ENCODE measurements at regions not wholly inside any gene's neighbourhood (a gene's known extent, or its start where the extent isn't known, plus 50 kb on each side); places are given as distances from the start of the nearest gene placed in this dataset.

DNA sequence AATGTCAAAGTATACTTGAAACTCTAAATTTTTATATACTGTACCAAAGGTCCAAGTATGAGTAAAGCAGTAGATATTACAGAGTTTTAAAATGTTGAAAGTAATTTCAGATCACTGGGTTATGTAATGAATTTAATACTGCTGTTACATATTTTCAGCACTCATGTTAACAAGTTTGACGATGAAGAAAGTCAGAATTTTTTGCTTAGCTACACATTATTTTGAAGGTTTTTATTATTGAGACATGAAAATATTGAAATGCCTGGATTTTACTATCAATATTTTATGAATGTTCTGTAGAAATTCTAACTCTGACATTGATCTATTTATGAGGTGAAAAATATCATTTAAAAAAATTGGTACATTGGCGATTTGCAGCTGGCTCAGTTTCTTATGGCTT is 1030.3 kb downstream of the FSCB start:
- TF ChIP-seq, protein P1, sequence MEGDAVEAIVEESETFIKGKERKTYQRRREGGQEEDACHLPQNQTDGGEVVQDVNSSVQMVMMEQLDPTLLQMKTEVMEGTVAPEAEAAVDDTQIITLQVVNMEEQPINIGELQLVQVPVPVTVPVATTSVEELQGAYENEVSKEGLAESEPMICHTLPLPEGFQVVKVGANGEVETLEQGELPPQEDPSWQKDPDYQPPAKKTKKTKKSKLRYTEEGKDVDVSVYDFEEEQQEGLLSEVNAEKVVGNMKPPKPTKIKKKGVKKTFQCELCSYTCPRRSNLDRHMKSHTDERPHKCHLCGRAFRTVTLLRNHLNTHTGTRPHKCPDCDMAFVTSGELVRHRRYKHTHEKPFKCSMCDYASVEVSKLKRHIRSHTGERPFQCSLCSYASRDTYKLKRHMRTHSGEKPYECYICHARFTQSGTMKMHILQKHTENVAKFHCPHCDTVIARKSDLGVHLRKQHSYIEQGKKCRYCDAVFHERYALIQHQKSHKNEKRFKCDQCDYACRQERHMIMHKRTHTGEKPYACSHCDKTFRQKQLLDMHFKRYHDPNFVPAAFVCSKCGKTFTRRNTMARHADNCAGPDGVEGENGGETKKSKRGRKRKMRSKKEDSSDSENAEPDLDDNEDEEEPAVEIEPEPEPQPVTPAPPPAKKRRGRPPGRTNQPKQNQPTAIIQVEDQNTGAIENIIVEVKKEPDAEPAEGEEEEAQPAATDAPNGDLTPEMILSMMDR (conservative IDR thresholded peaks at IDR 0.05; ENCODE audit: low read depth, low read length) = no peak
- Histone ChIP-seq H3K27me3 (ENCODE audit: insufficient read depth, low read depth) (no peaks in the 10 kb centered on the region), H3K9ac (no peak overlapping the region), H3K4me3 (IDR thresholded peaks at IDR 0.05; ENCODE audit: insufficient read depth, low read depth, low read length) (no peak overlapping the region), H3K4me1 (ENCODE audit: low read depth, poor library complexity, severe bottlenecking) (peaks cover 13% of the 10 kb centered on the region), H2AFZ (ENCODE audit: low read depth) (no peak overlapping the region), H3K27ac (no peak overlapping the region), H4K20me1 (ENCODE audit: insufficient read depth) (no peaks in the 10 kb centered on the region), H3K79me2 (ENCODE audit: insufficient read depth, low read depth) (no peaks in the 10 kb centered on the region), H3K36me3 (ENCODE audit: insufficient read depth) (no peaks in the 10 kb centered on the region), H3K4me2 (no peak overlapping the region)

- Histone ChIP-seq H3K27me3 (ENCODE audit: insufficient read depth, low read depth) (no peaks in the 10 kb centered on the region), H3K36me3 (ENCODE audit: insufficient read depth) (no peaks in the 10 kb centered on the region), H3K4me2 (no peak overlapping the region), H3K27ac (no peak overlapping the region), H3K4me1 (ENCODE audit: low read depth, poor library complexity, severe bottlenecking) (peaks cover 13% of the 10 kb centered on the region), H3K4me3 (IDR thresholded peaks at IDR 0.05; ENCODE audit: insufficient read depth, low read depth, low read length) (no peak overlapping the region), H3K9ac (no peak overlapping the region), H4K20me1 (ENCODE audit: insufficient read depth) (no peaks in the 10 kb centered on the region), H3K79me2 (ENCODE audit: insufficient read depth, low read depth) (no peaks in the 10 kb centered on the region), H2AFZ (ENCODE audit: low read depth) (no peak overlapping the region)
- TF ChIP-seq, protein P1 (conservative IDR thresholded peaks at IDR 0.05; ENCODE audit: low read depth, low read length) = no peak
Measured at GRCh38 chr14:43475757-43476156, 1031.3 kb downstream of the FSCB start.

DNA sequence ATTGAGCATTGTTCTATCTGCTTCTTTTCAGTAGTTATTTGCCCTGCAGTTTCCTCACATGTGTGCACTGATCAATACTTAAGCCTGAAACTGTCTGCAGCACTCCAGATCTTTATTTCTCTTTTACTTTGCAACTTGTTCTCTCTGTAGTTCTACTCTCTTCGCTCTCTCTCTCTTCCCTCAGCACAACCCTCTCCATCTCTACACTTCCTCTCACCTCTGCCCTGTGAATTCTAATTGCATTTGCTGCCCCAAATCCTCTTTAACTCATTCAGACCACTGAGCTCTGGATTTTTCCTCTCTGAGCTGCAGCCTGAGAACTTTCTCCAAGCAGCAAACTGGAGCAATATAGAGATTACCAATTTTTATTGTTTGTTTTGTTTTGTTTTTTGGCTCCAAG is 1035.5 kb downstream of the FSCB start:
- Histone ChIP-seq H3K4me1 (ENCODE audit: low read depth, poor library complexity, severe bottlenecking) (peaks cover 13% of the 10 kb centered on the region), H2AFZ (ENCODE audit: low read depth) (no peak overlapping the region), H3K36me3 (ENCODE audit: insufficient read depth) (no peaks in the 10 kb centered on the region), H3K27me3 (ENCODE audit: insufficient read depth, low read depth) (no peaks in the 10 kb centered on the region), H4K20me1 (ENCODE audit: insufficient read depth) (no peaks in the 10 kb centered on the region), H3K4me2 (no peak overlapping the region), H3K9ac (no peak overlapping the region), H3K27ac (no peak overlapping the region), H3K4me3 (IDR thresholded peaks at IDR 0.05; ENCODE audit: insufficient read depth, low read depth, low read length) (no peak overlapping the region), H3K79me2 (ENCODE audit: insufficient read depth, low read depth) (no peaks in the 10 kb centered on the region)
- TF ChIP-seq, protein P1 (conservative IDR thresholded peaks at IDR 0.05; ENCODE audit: low read depth, low read length) = no peak

GRCh38 chr14:43464968-43465367 is 1042.1 kb downstream of the FSCB start:
- H3K4me3 ChIP-seq (IDR thresholded peaks at IDR 0.05; ENCODE audit: insufficient read depth, low read depth, low read length) = no peak overlapping the region
- no peaks in the 10 kb centered on the region for H3K4me1 ChIP-seq (ENCODE audit: low read depth, poor library complexity, severe bottlenecking)
- H3K36me3 ChIP-seq (ENCODE audit: insufficient read depth) = no peaks in the 10 kb centered on the region
- TF ChIP-seq, protein P1 (conservative IDR thresholded peaks at IDR 0.05; ENCODE audit: low read depth, low read length) = no peak
- no peaks in the 10 kb centered on the region for H3K79me2 ChIP-seq (ENCODE audit: insufficient read depth, low read depth)
- H2AFZ ChIP-seq (ENCODE audit: low read depth) = no peak overlapping the region
- H3K4me2 ChIP-seq = no peak overlapping the region
- H3K27me3 ChIP-seq (ENCODE audit: insufficient read depth, low read depth) = no peaks in the 10 kb centered on the region
- no peaks in the 10 kb centered on the region for H4K20me1 ChIP-seq (ENCODE audit: insufficient read depth)
- no peak overlapping the region for H3K27ac ChIP-seq
- H3K9ac ChIP-seq = no peak overlapping the region

All from KMS-11 (cell line).